Peyer's patch (tissue), 4 donors: ENCODE measurements at regions not wholly inside any gene's neighbourhood (a gene's known extent, or its start where the extent isn't known, plus 50 kb on each side); places are given as distances from the start of the nearest gene placed in this dataset.

Experiments used
- DNase-seq, 3 donors: peaks; one replicate each; pipeline ENCODE4 v3.0.0-alpha.2; 2017 to 2019
- H3K27ac ChIP-seq, 4 donors: fragments of 200-600 bp; sonication (generic); one replicate each; pipeline ENCODE4 v1.5.1; 2016 to 2019
- H3K27me3 ChIP-seq, 2 donors: fragments of 200-600 bp; sonication (generic); one replicate each; pipeline ENCODE4 v1.5.1; 2019
- H3K36me3 ChIP-seq, 3 donors: fragments of 200-600 bp; sonication (generic); one replicate each; pipeline ENCODE4 v1.5.1; 2016 to 2019
- H3K4me1 ChIP-seq, 4 donors: fragments of 200-600 bp; sonication (generic); one replicate each; pipeline ENCODE4 v1.5.1; 2016 to 2019
- H3K4me3 ChIP-seq, 4 donors: fragments of 200-600 bp; sonication (generic); 1 replicate in 3 of 4; 2 replicates in 1 of 4; pipeline ENCODE4 v1.5.1; 2016 to 2019; ENCODE audit warnings: mild to moderate bottlenecking in 1 of 4
- H3K9me3 ChIP-seq, 4 donors: fragments of 200-600 bp; sonication (generic); one replicate each; pipeline ENCODE4 v1.5.1; 2016 to 2019; ENCODE audit warnings: mild to moderate bottlenecking in 1 of 4
- CTCF ChIP-seq, 6 experiments: fragments of 450-650 bp in 4 of 6; fragments of 200-600 bp in 2 of 6; sonication (generic) in 1 of 6; IDR thresholded peaks; one replicate each; pipeline ENCODE4 v1.5.1; 2017 to 2019; ENCODE audit warnings: antibody characterized with exemption in 6 of 6, mild to moderate bottlenecking in 3 of 6, moderate library complexity in 1 of 6
- POLR2A ChIP-seq, 2 donors: fragments of 450-650 bp; IDR thresholded peaks; one replicate each; pipeline ENCODE4 v1.5.1; 2017; ENCODE audit warnings: antibody characterized with exemption in 2 of 2, mild to moderate bottlenecking in 2 of 2, moderate library complexity in 2 of 2

DNA sequence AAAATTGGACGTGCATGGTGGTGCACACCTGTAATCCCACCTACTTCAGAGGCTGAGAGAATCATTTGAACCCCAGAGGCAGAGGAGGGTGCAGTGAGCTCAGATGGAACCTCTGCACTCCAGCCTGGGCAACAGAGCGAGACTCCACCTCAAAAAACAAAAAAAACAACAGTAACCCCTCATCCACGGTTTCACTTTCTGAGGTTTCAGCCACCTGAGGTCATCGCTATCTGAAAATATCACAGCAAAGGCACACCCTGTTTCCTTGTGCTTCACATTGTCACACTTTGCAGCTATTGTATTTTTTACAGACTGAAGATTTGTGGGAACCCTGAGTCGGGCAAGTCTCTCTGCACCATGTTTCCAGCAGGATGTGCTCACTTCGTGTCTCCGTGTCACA lies 54.1 kb upstream of the FOXQ1 start:
- no peak for DNase-seq
- no peaks in the 10 kb centered on the region for H3K4me1 ChIP-seq
- H3K27me3 ChIP-seq, result no peaks in the 10 kb centered on the region
- H3K4me3 ChIP-seq, result no peak overlapping the region
- no peak for TF ChIP-seq CTCF (IDR thresholded peaks at IDR 0.05)
- TF ChIP-seq POLR2A (IDR thresholded peaks at IDR 0.05), result no peak
- no peaks in the 10 kb centered on the region for H3K9me3 ChIP-seq
- no peaks in the 10 kb centered on the region for H3K36me3 ChIP-seq
- no peak overlapping the region for H3K27ac ChIP-seq

DNA sequence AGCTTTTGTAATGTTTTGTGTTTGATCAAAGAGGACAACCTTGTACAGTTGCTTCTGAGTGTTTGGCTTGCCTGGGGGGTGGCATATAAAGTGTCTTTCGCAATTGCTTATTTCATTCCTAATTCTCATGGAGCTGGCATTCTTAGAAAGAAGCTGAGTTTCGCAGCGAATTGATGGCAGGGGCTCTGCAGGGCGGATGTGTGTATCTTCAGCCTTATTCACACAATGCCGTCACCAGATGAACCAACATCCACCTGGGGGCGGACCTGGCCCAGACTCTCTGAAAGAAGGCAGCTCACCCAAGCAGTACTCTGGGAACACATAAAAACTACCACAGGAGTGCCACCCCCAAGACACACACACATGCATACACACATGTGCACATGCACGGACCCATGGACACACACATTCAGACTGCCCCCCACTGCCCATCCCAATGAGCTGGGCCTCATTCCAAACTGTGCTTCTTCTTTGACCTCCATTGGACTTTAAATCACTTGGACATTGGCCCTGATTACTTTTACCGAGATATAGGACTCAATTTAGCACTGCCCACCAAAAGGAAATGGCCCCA lies 55.4 kb upstream of the FOXQ1 start:
- Histone ChIP-seq H3K4me1 (peaks cover 0 to 4% (median 0%) of the 10 kb centered on the region in 4 donors), H3K27me3 (no peaks in the 10 kb centered on the region), H3K9me3 (no peaks in the 10 kb centered on the region), H3K4me3 (no peak overlapping the region), H3K36me3 (no peaks in the 10 kb centered on the region), H3K27ac (no peak overlapping the region)
- DNase-seq, result no peak
- no peak for TF ChIP-seq POLR2A (IDR thresholded peaks at IDR 0.05)
- TF ChIP-seq CTCF (IDR thresholded peaks at IDR 0.05), result no peak

DNA sequence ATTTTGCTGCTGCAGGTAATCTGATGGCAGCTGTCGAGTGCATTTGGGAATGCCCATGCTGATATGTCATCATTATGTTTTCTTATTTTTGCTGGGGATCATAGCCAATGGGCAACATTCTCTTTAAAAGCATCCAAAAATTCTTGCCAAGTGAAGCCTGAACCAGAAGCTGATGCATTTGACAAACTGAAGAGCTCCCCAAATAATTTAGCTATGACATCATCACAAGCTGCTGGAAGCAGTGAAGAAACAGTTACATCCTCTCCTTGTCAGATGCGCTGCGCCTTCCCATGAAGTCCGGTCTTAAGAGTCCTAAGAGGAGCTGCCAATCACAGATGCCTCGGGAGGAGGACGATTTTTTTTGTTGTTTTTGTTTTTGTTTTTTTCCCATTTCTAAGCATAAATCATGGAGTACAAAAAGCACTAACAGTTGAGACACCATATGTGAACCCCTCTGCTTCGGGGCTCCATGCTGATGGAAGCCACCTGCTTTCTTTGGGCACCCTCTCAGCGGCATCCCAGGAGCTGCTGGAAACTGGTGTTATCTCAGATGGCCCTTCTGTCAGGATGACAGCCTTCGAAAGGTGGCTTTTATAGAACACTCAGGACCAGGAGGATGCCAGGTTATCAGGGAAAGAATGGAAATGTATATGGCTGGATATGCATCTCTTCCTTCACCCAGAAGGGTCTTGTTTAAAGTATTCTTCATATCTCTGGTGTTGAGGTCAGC lies 56.1 kb upstream of the FOXQ1 start:
- Histone ChIP-seq H3K4me1 (peaks cover 0 to 12% (median 0%) of the 10 kb centered on the region in 4 donors), H3K9me3 (no peaks in the 10 kb centered on the region), H3K27ac (no peak overlapping the region), H3K36me3 (no peaks in the 10 kb centered on the region), H3K4me3 (no peak overlapping the region), H3K27me3 (no peaks in the 10 kb centered on the region)
- no peak for TF ChIP-seq CTCF (IDR thresholded peaks at IDR 0.05)
- TF ChIP-seq POLR2A (IDR thresholded peaks at IDR 0.05), result no peak
- DNase-seq, result no peak

DNA sequence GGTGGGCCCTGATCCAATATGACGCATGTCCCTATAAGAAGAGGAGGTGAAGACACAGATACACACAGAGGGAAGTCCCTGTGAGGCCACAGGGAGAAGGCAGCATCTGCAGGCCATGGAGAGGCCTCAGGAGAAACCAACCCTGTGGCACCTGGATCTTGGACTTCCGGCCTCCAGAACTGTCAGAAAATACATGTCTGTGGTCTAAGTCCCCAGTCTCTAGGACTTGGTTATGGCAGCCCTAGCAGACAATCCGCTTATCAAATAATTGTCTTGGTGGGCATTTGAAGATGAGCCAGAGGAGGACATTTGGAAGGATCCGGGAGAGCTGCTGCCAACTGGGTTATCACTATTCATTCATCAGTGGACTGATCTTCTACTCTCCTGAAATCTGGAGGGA lies 57.6 kb upstream of the FOXQ1 start:
- Histone ChIP-seq H3K27ac (no peak overlapping the region), H3K4me3 (no peak overlapping the region), H3K9me3 (no peaks in the 10 kb centered on the region), H3K4me1 (peaks cover 0 to 13% (median 0%) of the 10 kb centered on the region in 4 donors), H3K36me3 (no peaks in the 10 kb centered on the region), H3K27me3 (no peaks in the 10 kb centered on the region)
- TF ChIP-seq CTCF (IDR thresholded peaks at IDR 0.05), result no peak
- no peak for DNase-seq

GRCh38 chr6:1253816-1254215 lies 58.1 kb upstream of the FOXQ1 start:
- no peak for DNase-seq
- TF ChIP-seq CTCF (IDR thresholded peaks at IDR 0.05), result no peak
- no peak for TF ChIP-seq POLR2A (IDR thresholded peaks at IDR 0.05)
- H3K4me1 ChIP-seq, result peaks cover 0 to 13% (median 0%) of the 10 kb centered on the region in 4 donors
- H3K9me3 ChIP-seq, result no peaks in the 10 kb centered on the region
- no peak overlapping the region for H3K4me3 ChIP-seq
- H3K27ac ChIP-seq, result no peak overlapping the region
- no peaks in the 10 kb centered on the region for H3K27me3 ChIP-seq
- no peaks in the 10 kb centered on the region for H3K36me3 ChIP-seq
